GM12878 (cell line): ENCODE measurements at regions not wholly inside any gene's neighbourhood (a gene's known extent, or its start where the extent isn't known, plus 50 kb on each side); places are given as distances from the start of the nearest gene placed in this dataset.

ENCODE experiments used
- ATAC-seq: fragments of 200-7000 bp; cut with Tn5 transposase; 3 replicates; pipeline ENCODE4 v1.9.1; 2020; ENCODE audit warnings: mild to moderate bottlenecking, moderate library complexity
- BruUV-seq: library from RNA; stranded (reverse); fragments of 400-500 nt; replicated peaks from 2 replicates; lab custom pipeline; 2021; lab: Mats Ljungman, UMichigan
- CTCF ChIA-PET: fragments of 300-600 bp; sonication (Branson Sonifier 250); formaldehyde crosslinking; extraction: SDS; loops from one replicate; lab custom pipeline; 2021; ENCODE audit warnings: inconsistent platforms; lab: Yijun Ruan, JAX
- POLR2A ChIA-PET: fragments of 350-600 bp; formaldehyde crosslinking; extraction: SDS; loops from one replicate; lab custom pipeline; 2021; ENCODE audit warnings: inconsistent platforms; lab: Charles Lee
- RAD21 ChIA-PET: fragments of 300-600 bp; sonication (Branson Sonifier 250); formaldehyde crosslinking; loops from one replicate; lab custom pipeline; 2023; ENCODE audit warnings: antibody characterized with exemption; ENCODE audit not compliant: unreplicated experiment; lab: Charles Lee
- SMC1A ChIA-PET: fragments of 300-600 bp; sonication (Branson Sonifier 250); formaldehyde crosslinking; loops from one replicate; lab custom pipeline; 2023; ENCODE audit not compliant: unreplicated experiment, uncharacterized antibody; lab: Charles Lee
- DNase-seq: peaks from one replicate; pipeline ENCODE4 v3.0.0-alpha.2; 2011; ENCODE audit warnings: low read depth, low spot score
- FAIRE-seq: peaks from 3 replicates; lab custom pipeline; 2011; peaks lifted over from hg19 to GRCh38; lab: Jason Lieb, UNC
- H2AFZ ChIP-seq: 2 replicates; pipeline ENCODE4 v1.6.0; 2011; ENCODE audit warnings: low read depth, low read length, control low read depth; ENCODE audit not compliant: control insufficient read depth
- H3K27ac ChIP-seq: 2 replicates; pipeline ENCODE4 v1.5.1; 2011; ENCODE audit warnings: control low read depth; ENCODE audit not compliant: control insufficient read depth, insufficient read depth
- H3K27me3 ChIP-seq, 2 experiments: replicated peaks in 1 of 2; 2 replicates each; pipeline versions ENCODE4 v1.6.0 to v1.6.1; 2011; ENCODE audit warnings: low read length in 1 of 2; ENCODE audit not compliant: control insufficient read depth in 2 of 2, insufficient read depth in 2 of 2
- H3K36me3 ChIP-seq, 2 experiments: 2 replicates each; pipeline ENCODE4 v1.5.1; 2011; ENCODE audit warnings: low read length in 1 of 2; ENCODE audit not compliant: control insufficient read depth in 2 of 2, insufficient read depth in 2 of 2
- H3K4me1 ChIP-seq: 2 replicates; pipeline ENCODE4 v1.6.1; 2011; ENCODE audit warnings: mild to moderate bottlenecking, low read length, moderate library complexity, mixed read lengths; ENCODE audit not compliant: control insufficient read depth, insufficient read depth
- H3K4me2 ChIP-seq: 2 replicates; pipeline ENCODE4 v1.6.0; 2011; ENCODE audit warnings: control low read depth; ENCODE audit not compliant: control insufficient read depth, insufficient read depth
- H3K4me3 ChIP-seq: fragments of 200-600 bp; sonication (generic); 2 replicates; pipeline ENCODE4 v1.5.1; 2016
- H3K79me2 ChIP-seq: 2 replicates; pipeline ENCODE4 v1.6.0; 2011; ENCODE audit warnings: low read length; ENCODE audit not compliant: control insufficient read depth, insufficient read depth
- H3K9ac ChIP-seq: 2 replicates; pipeline ENCODE4 v1.8.0; 2011; ENCODE audit warnings: low read length, control low read depth, mixed read lengths; ENCODE audit not compliant: control insufficient read depth, insufficient read depth
- H3K9me3 ChIP-seq: replicated peaks from 3 replicates; pipeline ENCODE4 v1.5.1; 2011; ENCODE audit warnings: mild to moderate bottlenecking, low read length; ENCODE audit not compliant: control insufficient read depth, insufficient read depth
- H4K20me1 ChIP-seq: 2 replicates; pipeline ENCODE4 v1.6.0; 2011; ENCODE audit not compliant: control insufficient read depth, insufficient read depth
- BCLAF1 ChIP-seq: fragments of 450-650 bp; IDR thresholded peaks from 2 replicates; pipeline ENCODE4 v1.6.1; 2017; ENCODE audit warnings: antibody characterized with exemption, mild to moderate bottlenecking, moderate library complexity
- E2F8 ChIP-seq: fragments of 450-650 bp; IDR thresholded peaks from 2 replicates; pipeline ENCODE4 v1.6.1; 2018; ENCODE audit warnings: mild to moderate bottlenecking, low read depth, moderate library complexity; ENCODE audit not compliant: partially characterized antibody
- POLR2A ChIP-seq: IDR thresholded peaks from 2 replicates; pipeline ENCODE4 v1.6.1; 2011; ENCODE audit warnings: low read depth, mild to moderate bottlenecking, low read length
- POU2F2 ChIP-seq: IDR thresholded peaks from 3 replicates; pipeline ENCODE4 v1.6.1; 2011; ENCODE audit warnings: low read depth, mild to moderate bottlenecking, low read length, borderline replicate concordance
- WGBS: methylation state at CpG from one replicate; pipeline ENCODE4 v1.1.6; 2016; ENCODE audit warnings: low lambda C conversion rate; ENCODE audit not compliant: insufficient replicate concordance, insufficient coverage; ENCODE audit errors: missing lambda C conversion rate; 5-methylcytosine and 5-hydroxymethylcytosine counted together
- in situ Hi-C: fragments of 300-500 bp; cut with MboI; formaldehyde crosslinking; loops from 9 replicates; pipeline ENCODE4 v1.14.3; 2018; ENCODE audit warnings: mixed read lengths
- intact Hi-C: fragments of 100-400 bp; cut with micrococcal nuclease; formaldehyde crosslinking; loops from one replicate; pipeline ENCODE4 v1.14.2; 2022; ENCODE audit not compliant: unreplicated experiment

- intact Hi-C loops, result no loop called here
- H3K4me1 ChIP-seq, result no peaks in the 10 kb centered on the region
- SMC1A ChIA-PET, result no interaction called here
- no peaks in the 10 kb centered on the region for H3K36me3 ChIP-seq
- no peak overlapping the region for H3K27ac ChIP-seq
- no peaks in the 10 kb centered on the region for H3K9me3 ChIP-seq
- RAD21 ChIA-PET, result no interaction called here
- H4K20me1 ChIP-seq, result no peaks in the 10 kb centered on the region
- 1% methylated on average over 5 of the region's 5 CpGs for WGBS
- FAIRE-seq, result no peak
- TF ChIP-seq POLR2A, result no peak
- TF ChIP-seq POU2F2, result no peak
- no peak for TF ChIP-seq BCLAF1
- TF ChIP-seq E2F8, result no peak
- TF ChIP-seq, all 136 proteins: peak for 0
- ATAC-seq, result no peak
- Histone ChIP-seq H3K79me2 (no peaks in the 10 kb centered on the region), H3K4me2 (no peak overlapping the region), H2AFZ (no peak overlapping the region), H3K27me3 (no peaks in the 10 kb centered on the region), H3K4me3 (no peak overlapping the region), H3K9ac (no peak overlapping the region)
- DNase-seq, result no peak
- ChIA-PET CTCF (no interaction called here), POLR2A (no interaction called here)
- no TSS peak for BruUV-seq
- in situ Hi-C loops, result no loop called here
These were observed 482.9 kb upstream of the TSHZ3 start for GRCh38 chr19:31832176-31832548.
